ENCODE measurements at regions not wholly inside any gene's neighbourhood (a gene's known extent, or its start where the extent isn't known, plus 50 kb on each side); places are given as distances from the start of the nearest gene placed in this dataset.

DNA sequence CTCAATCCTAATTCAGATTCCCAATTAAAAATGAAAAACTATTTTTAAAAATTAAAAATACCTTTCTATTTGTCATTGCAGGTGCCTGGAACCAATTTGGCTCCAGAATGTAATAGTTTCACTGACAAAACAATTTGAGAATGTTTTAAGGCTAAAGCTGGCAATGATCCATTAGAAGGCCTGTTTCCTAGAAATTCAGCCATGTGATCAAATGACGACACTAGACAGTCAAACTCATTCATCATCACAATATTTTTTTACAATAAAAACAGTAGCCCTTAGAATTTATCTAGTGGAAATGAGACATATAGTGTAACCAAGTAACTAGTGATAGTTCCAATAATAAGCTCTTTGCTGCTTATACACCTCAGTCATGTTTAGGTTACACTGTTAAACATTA, 75.4 kb upstream of the MAP3K1 start:
- no peak for TF ChIP-seq CTCF (IDR thresholded peaks at IDR 0.05)
- TF ChIP-seq POLR2A (IDR thresholded peaks at IDR 0.05), result no peak
